H9 (cell line): ENCODE measurements at regions not wholly inside any gene's neighbourhood (a gene's known extent, or its start where the extent isn't known, plus 50 kb on each side); places are given as distances from the start of the nearest gene placed in this dataset.

Experiments
- DNase-seq: peaks from one replicate; pipeline ENCODE4 v3.0.0-alpha.2; 2017
- H2AFZ ChIP-seq: one replicate; pipeline ENCODE4 v1.6.1; 2013; ENCODE audit warnings: mild to moderate bottlenecking, low read length, control low read depth, moderate library complexity
- H2AK5ac ChIP-seq: 2 replicates; pipeline ENCODE4 v1.6.1; 2013; ENCODE audit warnings: low read length, control low read depth, mixed read lengths; ENCODE audit not compliant: insufficient read length
- H2BK120ac ChIP-seq: one replicate; pipeline ENCODE4 v1.6.1; 2013; ENCODE audit warnings: low read depth, mild to moderate bottlenecking, low read length, control low read depth, inconsistent platforms; ENCODE audit not compliant: poor library complexity, severe bottlenecking
- H2BK12ac ChIP-seq: 2 replicates; pipeline ENCODE4 v1.6.1; 2013; ENCODE audit warnings: low read length, control low read depth, mixed read lengths, low read depth; ENCODE audit not compliant: insufficient read length
- H2BK15ac ChIP-seq: 2 replicates; pipeline ENCODE4 v1.6.1; 2013; ENCODE audit warnings: low read depth, low read length, control low read depth
- H2BK20ac ChIP-seq: one replicate; pipeline ENCODE4 v1.6.1; 2013; ENCODE audit warnings: low read depth, mild to moderate bottlenecking, low read length, control low read depth, inconsistent platforms; ENCODE audit not compliant: poor library complexity, severe bottlenecking
- H2BK5ac ChIP-seq: 2 replicates; pipeline ENCODE4 v1.6.1; 2013; ENCODE audit warnings: low read length, control low read depth, mixed read lengths; ENCODE audit not compliant: insufficient read length
- H3K14ac ChIP-seq: 2 replicates; pipeline ENCODE4 v1.6.1; 2013; ENCODE audit warnings: low read length, control low read depth; ENCODE audit not compliant: insufficient read depth
- H3K18ac ChIP-seq: 2 replicates; pipeline ENCODE4 v1.6.1; 2013; ENCODE audit warnings: low read depth, mild to moderate bottlenecking, mixed read lengths, low read length, control low read depth; ENCODE audit not compliant: insufficient read length
- H3K23ac ChIP-seq: 2 replicates; pipeline ENCODE4 v1.6.1; 2013; ENCODE audit warnings: low read length, control low read depth, mixed read lengths, low read depth; ENCODE audit not compliant: insufficient read length
- H3K23me2 ChIP-seq: 2 replicates; pipeline ENCODE4 v1.6.1; 2013; ENCODE audit warnings: low read depth, mild to moderate bottlenecking, mixed read lengths, low read length, control low read depth; ENCODE audit not compliant: insufficient read length, poor library complexity, severe bottlenecking
- H3K27ac ChIP-seq: 2 replicates; pipeline ENCODE4 v1.5.1; 2013; ENCODE audit warnings: low read length, control low read depth, mixed read lengths, low read depth; ENCODE audit not compliant: insufficient read length
- H3K27me3 ChIP-seq: 2 replicates; pipeline ENCODE4 v1.6.1; 2013; ENCODE audit warnings: low read length, control low read depth, inconsistent platforms; ENCODE audit not compliant: insufficient read depth
- H3K4ac ChIP-seq: 2 replicates; pipeline ENCODE4 v1.6.1; 2013; ENCODE audit warnings: low read depth, mild to moderate bottlenecking, control low read depth, inconsistent platforms, low read length, moderate library complexity
- H3K4me1 ChIP-seq: 2 replicates; pipeline ENCODE4 v1.6.1; 2013; ENCODE audit warnings: low read length, control low read depth, inconsistent platforms; ENCODE audit not compliant: insufficient read depth
- H3K4me2 ChIP-seq: 2 replicates; pipeline ENCODE4 v1.6.1; 2013; ENCODE audit warnings: low read length, control low read depth, mixed read lengths; ENCODE audit not compliant: insufficient read length, insufficient read depth
- H3K56ac ChIP-seq: 2 replicates; pipeline ENCODE4 v1.6.1; 2013; ENCODE audit warnings: low read depth, mild to moderate bottlenecking, mixed read lengths, low read length, control low read depth; ENCODE audit not compliant: insufficient read length
- H3K79me1 ChIP-seq: 2 replicates; pipeline ENCODE4 v1.6.1; 2013; ENCODE audit warnings: low read depth, mild to moderate bottlenecking, moderate library complexity, low read length, control low read depth, inconsistent platforms; ENCODE audit not compliant: insufficient read depth, poor library complexity, severe bottlenecking
- H3K79me2 ChIP-seq: 2 replicates; pipeline ENCODE4 v1.6.1; 2013; ENCODE audit warnings: low read length, control low read depth, inconsistent platforms; ENCODE audit not compliant: insufficient read depth
- H3K9ac ChIP-seq: 2 replicates; pipeline ENCODE4 v1.6.1; 2013; ENCODE audit warnings: low read length, control low read depth, mixed read lengths; ENCODE audit not compliant: insufficient read length; ENCODE audit errors: extremely low read depth
- H3K9me3 ChIP-seq: one replicate; pipeline ENCODE4 v1.6.1; 2013; ENCODE audit warnings: low read depth, low read length, inconsistent platforms; ENCODE audit not compliant: control insufficient read depth
- H3T11ph ChIP-seq: one replicate; pipeline ENCODE4 v1.6.1; 2013; ENCODE audit warnings: mild to moderate bottlenecking, low read length, control low read depth, inconsistent platforms
- H4K20me1 ChIP-seq: one replicate; pipeline ENCODE4 v1.6.1; 2013; ENCODE audit not compliant: control insufficient read depth, insufficient read length, insufficient read depth
- H4K5ac ChIP-seq: 2 replicates; pipeline ENCODE4 v1.6.1; 2013; ENCODE audit warnings: low read depth, mild to moderate bottlenecking, mixed read lengths, low read length, control low read depth; ENCODE audit not compliant: insufficient read length
- H4K8ac ChIP-seq: replicated peaks from 2 replicates; pipeline ENCODE4 v1.6.1; 2013; ENCODE audit warnings: low read length, control low read depth, mixed read lengths, low read depth; ENCODE audit not compliant: insufficient read length
- H4K91ac ChIP-seq: 2 replicates; pipeline ENCODE4 v1.6.1; 2013; ENCODE audit warnings: low read depth, mild to moderate bottlenecking, moderate library complexity, mixed read lengths, low read length, control low read depth; ENCODE audit not compliant: insufficient read length
- H3K27ac Mint-ChIP-seq, 3 experiments: 2 replicates in 2 of 3; 3 replicates in 1 of 3; pipeline ENCODE4 v1.8.0; 2020 to 2021; ENCODE audit warnings: mixed read lengths in 3 of 3, mild to moderate bottlenecking in 1 of 3, moderate library complexity in 1 of 3
- H3K27me3 Mint-ChIP-seq: 2 replicates; pipeline ENCODE4 v1.8.0; 2021; ENCODE audit warnings: low read depth, mild to moderate bottlenecking, moderate library complexity, mixed read lengths
- H3K36me3 Mint-ChIP-seq, 3 experiments: 2 replicates in 2 of 3; 3 replicates in 1 of 3; pipeline ENCODE4 v1.8.0; 2020 to 2021; ENCODE audit warnings: low read depth in 3 of 3, mixed read lengths in 3 of 3; ENCODE audit not compliant: insufficient read depth in 1 of 3
- H3K4me1 Mint-ChIP-seq, 2 experiments: 2 replicates each; pipeline ENCODE4 v1.8.0; 2020; ENCODE audit warnings: mixed read lengths in 2 of 2
- H3K4me3 Mint-ChIP-seq, 2 experiments: 2 replicates in 1 of 2; 3 replicates in 1 of 2; pipeline ENCODE4 v1.8.0; 2020 to 2021; ENCODE audit warnings: mild to moderate bottlenecking in 2 of 2, mixed read lengths in 2 of 2, moderate library complexity in 1 of 2
- H3K9me3 Mint-ChIP-seq, 2 experiments: 2 replicates in 1 of 2; 3 replicates in 1 of 2; pipeline ENCODE4 v1.8.0; 2020; ENCODE audit warnings: mild to moderate bottlenecking in 2 of 2, mixed read lengths in 2 of 2, moderate library complexity in 1 of 2
- CTCF ChIP-seq: fragments of 200-600 bp; sonication (generic); conservative IDR thresholded peaks from 3 replicates; pipeline ENCODE4 v1.8.0; 2021; ENCODE audit warnings: antibody characterized with exemption, mild to moderate bottlenecking
- WGBS: extraction: QIAGEN DNeasy Blood & Tissue Kit; methylation state at CpG from one replicate; pipeline ENCODE4 v1.1.7; 2013; ENCODE audit warnings: missing lambda C conversion rate, low lambda C conversion rate, mixed read lengths; ENCODE audit not compliant: insufficient read length; ENCODE audit errors: extremely low coverage; 5-methylcytosine and 5-hydroxymethylcytosine counted together

GRCh38 chr3:5456199-5456598 is 268.7 kb downstream of the EDEM1 start:
- Mint-ChIP-seq H3K4me1 (no peaks in the 10 kb centered on the region), H3K9me3 (no peaks in the 10 kb centered on the region), H3K4me3 (no peak overlapping the region), H3K27ac (no peak overlapping the region), H3K36me3 (no peaks in the 10 kb centered on the region), H3K27me3 (no peaks in the 10 kb centered on the region)
- H3K4me2 ChIP-seq: no peak overlapping the region
- no peak for DNase-seq
- H3K9ac ChIP-seq: no peak overlapping the region
- H4K20me1 ChIP-seq: no peaks in the 10 kb centered on the region
- no peaks in the 10 kb centered on the region for H3K4me1 ChIP-seq
- no peak overlapping the region for H3K14ac ChIP-seq
- no peaks in the 10 kb centered on the region for H3K9me3 ChIP-seq
- H3K27me3 ChIP-seq: no peaks in the 10 kb centered on the region
- H3K27ac ChIP-seq: no peak overlapping the region
- H3K79me2 ChIP-seq: no peaks in the 10 kb centered on the region
- no peak overlapping the region for H3K23ac ChIP-seq
- no peak overlapping the region for H3K56ac ChIP-seq
- H2BK15ac ChIP-seq: no peak overlapping the region
- no peak for TF ChIP-seq CTCF
- H4K5ac ChIP-seq: no peak overlapping the region
- no peak overlapping the region for H2BK12ac ChIP-seq
- no peak overlapping the region for H2BK5ac ChIP-seq
- H4K91ac ChIP-seq: no peak overlapping the region
- no peak overlapping the region for H4K8ac ChIP-seq
- no peak overlapping the region for H2AFZ ChIP-seq
- no peak overlapping the region for H2BK20ac ChIP-seq
- no peak overlapping the region for H2AK5ac ChIP-seq
- no CpG with 5 or more reads among the region's 1 CpG for WGBS
- no peak overlapping the region for H2BK120ac ChIP-seq
- no peak overlapping the region for H3T11ph ChIP-seq
- no peaks in the 10 kb centered on the region for H3K79me1 ChIP-seq
- no peak overlapping the region for H3K18ac ChIP-seq
- no peak overlapping the region for H3K4ac ChIP-seq
- H3K23me2 ChIP-seq: no peaks in the 10 kb centered on the region
